ENCODE measurements at regions not wholly inside any gene's neighbourhood (a gene's known extent, or its start where the extent isn't known, plus 50 kb on each side); places are given as distances from the start of the nearest gene placed in this dataset.

DNA sequence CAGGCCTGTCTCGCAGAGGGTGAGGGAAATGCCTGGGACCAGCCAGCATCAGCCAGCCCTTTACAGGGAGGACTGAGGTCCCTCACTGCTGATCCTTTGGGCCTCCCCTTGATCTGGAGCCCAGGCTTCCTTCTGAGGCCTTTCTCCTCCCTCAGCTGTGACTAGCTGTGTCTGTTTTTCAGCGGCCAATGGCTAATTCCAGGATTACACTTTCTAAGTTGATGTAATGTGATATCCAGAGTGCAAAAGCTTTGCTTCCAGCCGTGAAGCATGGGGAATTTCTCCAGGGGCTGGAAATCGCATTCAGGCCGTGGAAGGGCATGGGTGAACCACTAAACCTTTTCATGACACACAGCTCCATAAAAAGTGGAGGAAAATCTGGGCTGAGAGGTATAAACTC is 157.6 kb downstream of the SHQ1 start:
- TF ChIP-seq, protein P1, sequence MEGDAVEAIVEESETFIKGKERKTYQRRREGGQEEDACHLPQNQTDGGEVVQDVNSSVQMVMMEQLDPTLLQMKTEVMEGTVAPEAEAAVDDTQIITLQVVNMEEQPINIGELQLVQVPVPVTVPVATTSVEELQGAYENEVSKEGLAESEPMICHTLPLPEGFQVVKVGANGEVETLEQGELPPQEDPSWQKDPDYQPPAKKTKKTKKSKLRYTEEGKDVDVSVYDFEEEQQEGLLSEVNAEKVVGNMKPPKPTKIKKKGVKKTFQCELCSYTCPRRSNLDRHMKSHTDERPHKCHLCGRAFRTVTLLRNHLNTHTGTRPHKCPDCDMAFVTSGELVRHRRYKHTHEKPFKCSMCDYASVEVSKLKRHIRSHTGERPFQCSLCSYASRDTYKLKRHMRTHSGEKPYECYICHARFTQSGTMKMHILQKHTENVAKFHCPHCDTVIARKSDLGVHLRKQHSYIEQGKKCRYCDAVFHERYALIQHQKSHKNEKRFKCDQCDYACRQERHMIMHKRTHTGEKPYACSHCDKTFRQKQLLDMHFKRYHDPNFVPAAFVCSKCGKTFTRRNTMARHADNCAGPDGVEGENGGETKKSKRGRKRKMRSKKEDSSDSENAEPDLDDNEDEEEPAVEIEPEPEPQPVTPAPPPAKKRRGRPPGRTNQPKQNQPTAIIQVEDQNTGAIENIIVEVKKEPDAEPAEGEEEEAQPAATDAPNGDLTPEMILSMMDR (IDR thresholded peaks at IDR 0.05) = no peak
- TF ChIP-seq POLR2AphosphoS5 (IDR thresholded peaks at IDR 0.05; ENCODE audit: low read depth, low read length) = no peak
- TF ChIP-seq, protein P2, sequence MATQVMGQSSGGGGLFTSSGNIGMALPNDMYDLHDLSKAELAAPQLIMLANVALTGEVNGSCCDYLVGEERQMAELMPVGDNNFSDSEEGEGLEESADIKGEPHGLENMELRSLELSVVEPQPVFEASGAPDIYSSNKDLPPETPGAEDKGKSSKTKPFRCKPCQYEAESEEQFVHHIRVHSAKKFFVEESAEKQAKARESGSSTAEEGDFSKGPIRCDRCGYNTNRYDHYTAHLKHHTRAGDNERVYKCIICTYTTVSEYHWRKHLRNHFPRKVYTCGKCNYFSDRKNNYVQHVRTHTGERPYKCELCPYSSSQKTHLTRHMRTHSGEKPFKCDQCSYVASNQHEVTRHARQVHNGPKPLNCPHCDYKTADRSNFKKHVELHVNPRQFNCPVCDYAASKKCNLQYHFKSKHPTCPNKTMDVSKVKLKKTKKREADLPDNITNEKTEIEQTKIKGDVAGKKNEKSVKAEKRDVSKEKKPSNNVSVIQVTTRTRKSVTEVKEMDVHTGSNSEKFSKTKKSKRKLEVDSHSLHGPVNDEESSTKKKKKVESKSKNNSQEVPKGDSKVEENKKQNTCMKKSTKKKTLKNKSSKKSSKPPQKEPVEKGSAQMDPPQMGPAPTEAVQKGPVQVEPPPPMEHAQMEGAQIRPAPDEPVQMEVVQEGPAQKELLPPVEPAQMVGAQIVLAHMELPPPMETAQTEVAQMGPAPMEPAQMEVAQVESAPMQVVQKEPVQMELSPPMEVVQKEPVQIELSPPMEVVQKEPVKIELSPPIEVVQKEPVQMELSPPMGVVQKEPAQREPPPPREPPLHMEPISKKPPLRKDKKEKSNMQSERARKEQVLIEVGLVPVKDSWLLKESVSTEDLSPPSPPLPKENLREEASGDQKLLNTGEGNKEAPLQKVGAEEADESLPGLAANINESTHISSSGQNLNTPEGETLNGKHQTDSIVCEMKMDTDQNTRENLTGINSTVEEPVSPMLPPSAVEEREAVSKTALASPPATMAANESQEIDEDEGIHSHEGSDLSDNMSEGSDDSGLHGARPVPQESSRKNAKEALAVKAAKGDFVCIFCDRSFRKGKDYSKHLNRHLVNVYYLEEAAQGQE (IDR thresholded peaks at IDR 0.05; ENCODE audit: insufficient read depth in 1 of 2, low read depth in 2 of 2, low read length in 1 of 2) = no peak
